Stromal cell of bone marrow (primary cell): ENCODE measurements at regions not wholly inside any gene's neighbourhood (a gene's known extent, or its start where the extent isn't known, plus 50 kb on each side); places are given as distances from the start of the nearest gene placed in this dataset.
A peak's percentile ranks its signal among the peaks of the same experiment; 100 is the strongest.

Experiments used
- DNase-seq: peaks from one replicate; pipeline ENCODE4 v3.0.0-alpha.2; 2012; ENCODE audit warnings: low read depth

- no peak for DNase-seq
Observed at GRCh38 chr7:118082506-118082905, 101.5 kb upstream of the LSM8 start.

- no peak for DNase-seq
Observed at GRCh38 chr7:118085000-118085399, 99.0 kb upstream of the LSM8 start.

- DNase-seq = no peak
Observed at GRCh38 chr7:118087126-118087525, 96.8 kb upstream of the LSM8 start.

- no peak for DNase-seq
Observed at GRCh38 chr7:118094044-118094443, 89.9 kb upstream of the LSM8 start.

- peak; percentile 3 for DNase-seq
Observed at GRCh38 chr7:118104812-118105441, 79.0 kb upstream of the LSM8 start.

GRCh38 chr7:118109607-118110006, 74.4 kb upstream of the LSM8 start:
- DNase-seq = no peak

- DNase-seq = no peak
Observed at GRCh38 chr7:118110178-118110925, 73.6 kb upstream of the LSM8 start.

GRCh38 chr7:118111347-118111746, 72.6 kb upstream of the LSM8 start:
- no peak for DNase-seq

- no peak for DNase-seq
Observed at GRCh38 chr7:118114175-118114574, 69.8 kb upstream of the LSM8 start.

GRCh38 chr7:118129041-118129795, 54.7 kb upstream of the LSM8 start:
- DNase-seq = no peak

GRCh38 chr7:118132764-118133163, 51.2 kb upstream of the LSM8 start:
- no peak for DNase-seq
